ENCODE measurements at regions not wholly inside any gene's neighbourhood (a gene's known extent, or its start where the extent isn't known, plus 50 kb on each side); places are given as distances from the start of the nearest gene placed in this dataset.

DNA sequence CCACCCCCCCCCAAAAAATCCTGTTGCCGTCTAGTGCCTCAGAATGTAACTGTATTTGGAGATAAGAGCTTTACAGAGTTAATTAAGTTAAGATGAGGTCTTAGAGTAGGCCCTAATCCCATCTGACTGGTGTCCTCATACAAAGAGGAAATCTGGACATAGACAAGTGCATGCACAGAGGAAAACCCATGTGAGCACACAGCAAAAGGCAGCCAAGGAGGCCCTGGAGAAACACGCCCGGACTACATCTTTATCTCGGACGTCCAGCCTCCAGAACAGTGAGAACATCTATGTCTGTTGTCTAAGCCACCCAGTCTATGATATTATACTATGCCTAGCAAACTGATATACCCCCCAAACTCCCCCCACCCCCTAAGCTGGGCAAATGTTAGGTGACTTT, 193.8 kb downstream of the KATNAL1 start:
- POLR2A ChIA-PET, result no interaction called here
- no peak overlapping the region for H3K27ac ChIP-seq (ENCODE audit: low read depth, low read length)
- H3K27me3 ChIP-seq (ENCODE audit: control insufficient read depth, insufficient read depth, low read length), result peaks cover 5% of the 10 kb centered on the region
- TF ChIP-seq, protein P1, sequence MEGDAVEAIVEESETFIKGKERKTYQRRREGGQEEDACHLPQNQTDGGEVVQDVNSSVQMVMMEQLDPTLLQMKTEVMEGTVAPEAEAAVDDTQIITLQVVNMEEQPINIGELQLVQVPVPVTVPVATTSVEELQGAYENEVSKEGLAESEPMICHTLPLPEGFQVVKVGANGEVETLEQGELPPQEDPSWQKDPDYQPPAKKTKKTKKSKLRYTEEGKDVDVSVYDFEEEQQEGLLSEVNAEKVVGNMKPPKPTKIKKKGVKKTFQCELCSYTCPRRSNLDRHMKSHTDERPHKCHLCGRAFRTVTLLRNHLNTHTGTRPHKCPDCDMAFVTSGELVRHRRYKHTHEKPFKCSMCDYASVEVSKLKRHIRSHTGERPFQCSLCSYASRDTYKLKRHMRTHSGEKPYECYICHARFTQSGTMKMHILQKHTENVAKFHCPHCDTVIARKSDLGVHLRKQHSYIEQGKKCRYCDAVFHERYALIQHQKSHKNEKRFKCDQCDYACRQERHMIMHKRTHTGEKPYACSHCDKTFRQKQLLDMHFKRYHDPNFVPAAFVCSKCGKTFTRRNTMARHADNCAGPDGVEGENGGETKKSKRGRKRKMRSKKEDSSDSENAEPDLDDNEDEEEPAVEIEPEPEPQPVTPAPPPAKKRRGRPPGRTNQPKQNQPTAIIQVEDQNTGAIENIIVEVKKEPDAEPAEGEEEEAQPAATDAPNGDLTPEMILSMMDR (IDR thresholded peaks at IDR 0.05; ENCODE audit: low read depth, low read length), result no peak
- H3K9me3 ChIP-seq (ENCODE audit: control insufficient read depth, insufficient read depth, low read length), result no peaks in the 10 kb centered on the region
- no peak for DNase-seq (ENCODE audit: low read depth, low spot score)
- H3K4me3 ChIP-seq (ENCODE audit: low read depth, low read length), result no peak overlapping the region
- CTCF ChIA-PET, result interaction anchor here (0.6 to 8.7 kb wide), 37 partner anchors 8 to 670 kb away, joined by 3 to 213 read pairs (median 5); partner anchors contain the start of gene UBL3

DNA sequence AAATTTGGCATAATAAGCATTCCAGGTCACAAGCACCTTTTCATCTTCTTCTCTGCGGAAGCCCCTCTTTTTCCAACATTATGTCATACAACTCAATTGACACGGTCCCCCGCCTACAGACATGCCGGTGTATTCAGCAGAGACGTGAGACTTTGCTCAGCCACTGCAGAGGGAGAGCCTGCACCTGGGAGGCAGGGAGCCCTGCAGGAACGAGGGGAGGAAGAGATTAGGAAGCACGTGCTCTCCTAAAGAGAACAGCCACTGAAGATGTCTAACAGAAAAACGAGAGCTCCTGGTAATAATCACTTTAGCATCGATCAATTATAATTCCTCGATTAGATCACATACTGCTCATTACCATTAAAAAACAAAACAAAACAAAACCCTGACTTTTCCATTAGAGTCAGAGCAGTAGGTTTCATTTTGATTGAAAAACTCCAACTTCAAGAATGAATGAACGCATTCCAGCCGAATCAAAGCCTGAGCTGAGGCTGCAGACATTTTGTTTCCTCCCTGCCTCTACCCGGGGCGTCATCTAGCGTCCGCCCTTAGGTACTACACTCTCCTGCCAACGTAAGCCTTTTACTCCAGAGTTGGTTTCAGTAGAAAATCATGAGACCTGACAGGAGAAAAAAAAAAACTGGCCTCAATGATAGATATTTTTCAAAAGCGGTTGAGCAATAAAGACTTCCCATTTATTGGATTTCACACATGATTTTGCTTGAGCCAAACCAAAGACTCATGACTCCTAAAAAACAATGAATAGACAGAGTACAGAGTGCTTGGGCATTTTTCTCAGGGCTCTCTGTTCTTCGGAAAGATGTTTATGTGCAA, 194.5 kb downstream of the KATNAL1 start:
- H3K9me3 ChIP-seq (ENCODE audit: control insufficient read depth, insufficient read depth, low read length), result no peaks in the 10 kb centered on the region
- DNase-seq (ENCODE audit: low read depth, low spot score), result peak; percentile 66
- CTCF ChIA-PET, result interaction anchor here (0.6 to 8.7 kb wide), 42 partner anchors 8 to 610 kb away, joined by 3 to 213 read pairs (median 4); partner anchors contain the start of gene UBL3
- no peak overlapping the region for H3K4me3 ChIP-seq (ENCODE audit: low read depth, low read length)
- POLR2A ChIA-PET, result interaction anchor here (0.6 to 1.3 kb wide), 4 partner anchors 188 to 915 kb away, joined by 3 to 8 read pairs (median 4); partner anchors contain the start of gene UBL3
- H3K27ac ChIP-seq (ENCODE audit: low read depth, low read length), result no peak overlapping the region
- H3K27me3 ChIP-seq (ENCODE audit: control insufficient read depth, insufficient read depth, low read length), result peaks cover 5% of the 10 kb centered on the region
- TF ChIP-seq, protein P1 (IDR thresholded peaks at IDR 0.05; ENCODE audit: low read depth, low read length), result peak; percentile 100

DNA sequence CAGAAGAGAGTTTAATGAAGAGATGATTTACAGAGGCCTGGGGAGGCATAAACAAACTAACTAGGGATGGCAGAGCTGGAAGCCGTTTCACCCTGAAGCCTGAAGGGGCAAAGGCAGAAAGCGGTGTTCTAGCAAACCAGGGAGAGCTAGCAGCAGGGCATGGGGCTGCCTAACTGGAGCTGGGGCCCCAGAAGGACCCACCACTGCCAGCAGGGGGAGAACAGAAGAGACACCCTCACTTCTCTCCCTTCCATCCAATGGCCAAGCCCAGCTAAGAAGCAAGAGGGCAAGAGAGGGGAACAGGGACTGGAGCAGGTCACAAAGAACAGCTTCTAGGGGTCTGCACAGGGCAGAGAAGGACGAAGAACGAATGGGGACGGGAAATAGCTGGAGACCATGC, 195.5 kb downstream of the KATNAL1 start:
- DNase-seq (ENCODE audit: low read depth, low spot score), result no peak
- CTCF ChIA-PET, result interaction anchor here (0.9 to 8.7 kb wide), 17 partner anchors 10 to 603 kb away, joined by 3 to 213 read pairs (median 5); partner anchors contain the start of gene UBL3
- H3K4me3 ChIP-seq (ENCODE audit: low read depth, low read length), result no peak overlapping the region
- H3K9me3 ChIP-seq (ENCODE audit: control insufficient read depth, insufficient read depth, low read length), result no peaks in the 10 kb centered on the region
- H3K27me3 ChIP-seq (ENCODE audit: control insufficient read depth, insufficient read depth, low read length), result peaks cover 5% of the 10 kb centered on the region
- TF ChIP-seq, protein P1 (IDR thresholded peaks at IDR 0.05; ENCODE audit: low read depth, low read length), result peak; percentile 52
- H3K27ac ChIP-seq (ENCODE audit: low read depth, low read length), result no peak overlapping the region
- POLR2A ChIA-PET, result interaction anchor here (1.2 to 1.3 kb wide), 2 partner anchors 187 to 262 kb away, joined by 3 to 8 read pairs; partner anchors contain the start of gene UBL3

DNA sequence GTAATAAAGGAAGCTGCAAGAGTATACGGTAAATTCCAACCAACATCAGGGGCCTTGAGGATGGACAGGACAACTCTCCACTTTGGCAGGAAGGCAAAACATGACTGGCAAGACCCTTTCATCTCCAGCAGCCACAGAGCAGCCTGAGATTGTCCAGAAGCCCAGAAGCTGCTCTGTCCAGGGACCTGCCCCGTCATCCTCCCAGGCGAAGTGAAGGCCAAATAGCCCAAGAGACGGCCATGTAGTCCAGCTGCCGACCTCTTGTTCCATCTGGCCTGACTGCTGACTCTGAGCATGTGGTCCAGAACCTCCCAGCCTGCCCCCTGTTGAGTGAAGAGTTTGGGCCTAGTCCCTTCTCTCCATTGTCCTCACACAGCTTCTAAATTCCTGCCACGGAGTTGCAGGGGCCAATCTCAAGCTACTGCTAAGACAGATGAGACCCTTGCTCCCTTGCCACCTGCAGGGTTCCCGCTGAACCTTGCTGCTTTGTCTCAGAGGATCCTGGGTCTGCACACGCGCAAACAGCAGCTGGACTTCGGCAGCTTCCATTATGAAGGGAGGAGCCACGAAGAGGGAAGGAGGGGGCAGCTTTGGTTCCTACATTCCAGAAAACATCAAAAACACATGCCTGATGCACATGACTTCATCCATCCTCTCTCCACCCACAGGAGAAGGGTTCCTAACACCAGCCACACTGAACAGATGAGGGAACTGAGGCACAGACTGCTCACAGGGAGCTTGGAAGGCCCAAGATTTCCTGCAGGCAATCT, 196.9 kb downstream of the KATNAL1 start:
- TF ChIP-seq, protein P1 (IDR thresholded peaks at IDR 0.05; ENCODE audit: low read depth, low read length), result no peak
- no peaks in the 10 kb centered on the region for H3K27me3 ChIP-seq (ENCODE audit: control insufficient read depth, insufficient read depth, low read length)
- H3K4me3 ChIP-seq (ENCODE audit: low read depth, low read length), result no peak overlapping the region
- ChIA-PET POLR2A (no interaction called here), CTCF (interaction anchor here (1.3 to 8.7 kb wide), 5 partner anchors 22 to 602 kb away, joined by 4 to 213 read pairs (median 5); partner anchors contain the start of gene UBL3)
- H3K9me3 ChIP-seq (ENCODE audit: control insufficient read depth, insufficient read depth, low read length), result no peaks in the 10 kb centered on the region; the same call in 1 of the 2 replicates
- H3K27ac ChIP-seq (ENCODE audit: low read depth, low read length), result no peak overlapping the region
- no peak for DNase-seq (ENCODE audit: low read depth, low spot score)

Data from AG04450 (cell line).